K562 (cell line): ENCODE measurements at regions not wholly inside any gene's neighbourhood (a gene's known extent, or its start where the extent isn't known, plus 50 kb on each side); places are given as distances from the start of the nearest gene placed in this dataset.

Experiments used
- ATAC-seq: fragments of 200-7000 bp; cut with Tn5 transposase; 3 replicates; pipeline ENCODE4 v1.9.1; 2020; ENCODE audit warnings: moderate library complexity
- BruUV-seq: library from RNA; stranded (reverse); fragments of 400-500 nt; replicated peaks from 2 replicates; lab custom pipeline; 2021; lab: Mats Ljungman, UMichigan
- CTCF ChIA-PET: fragments of 300-600 bp; formaldehyde crosslinking; extraction: SDS; loops from one replicate; lab custom pipeline; 2021; ENCODE audit warnings: low intra/inter-chr PET ratio; lab: Yijun Ruan, JAX
- POLR2A ChIA-PET: fragments of 300-600, 350-650 bp; sonication (Branson Sonifier 250); formaldehyde crosslinking; extraction: SDS; loops from one replicate; lab custom pipeline; 2021; ENCODE audit warnings: antibody characterized with exemption, inconsistent platforms; lab: Yijun Ruan, JAX
- DNase-seq, 4 experiments: peaks; one replicate each; pipeline versions ENCODE4 v3.0.0 to v3.0.0-alpha.2; 2011 to 2018; ENCODE audit warnings: low spot score in 3 of 4, mixed read lengths in 3 of 4; ENCODE audit errors: extremely low read depth in 1 of 4
- FAIRE-seq: peaks from 2 replicates; lab custom pipeline; 2011; peaks lifted over from hg19 to GRCh38; lab: Jason Lieb, UNC
- H2AFZ ChIP-seq: 2 replicates; pipeline ENCODE4 v1.6.0; 2011; ENCODE audit warnings: low read depth, low read length, control low read depth, inconsistent platforms
- H3K27ac ChIP-seq: fragments of 200-600 bp; 3 replicates; pipeline ENCODE4 v1.8.0; 2011; ENCODE audit warnings: low read depth, mild to moderate bottlenecking, control low read depth, inconsistent platforms, low read length, moderate library complexity, mixed read lengths; ENCODE audit errors: extremely low read depth
- H3K27me3 ChIP-seq, 2 experiments: fragments of 300-600 bp in 1 of 2; 2 replicates in 1 of 2; 3 replicates in 1 of 2; pipeline versions ENCODE4 v1.6.0 to v1.8.0; 2011; ENCODE audit warnings: inconsistent platforms in 2 of 2, low read length in 2 of 2, mild to moderate bottlenecking in 1 of 2, mixed read lengths in 1 of 2, moderate library complexity in 1 of 2; ENCODE audit not compliant: control insufficient read depth in 2 of 2, insufficient read depth in 2 of 2
- H3K36me3 ChIP-seq: fragments of 300-600 bp; 3 replicates; pipeline ENCODE4 v1.8.0; 2011; ENCODE audit warnings: mild to moderate bottlenecking, low read length, inconsistent platforms; ENCODE audit not compliant: control insufficient read depth, insufficient read depth
- H3K4me1 ChIP-seq, 2 experiments: fragments of 200-600 bp in 1 of 2; replicated peaks in 1 of 2; 2 replicates in 1 of 2; 3 replicates in 1 of 2; pipeline versions ENCODE4 v1.5.1 to v1.8.0; 2011; ENCODE audit warnings: inconsistent platforms in 2 of 2, low read length in 2 of 2, mild to moderate bottlenecking in 1 of 2, mixed read lengths in 1 of 2, moderate library complexity in 1 of 2; ENCODE audit not compliant: control insufficient read depth in 2 of 2, insufficient read depth in 2 of 2
- H3K4me2 ChIP-seq: 2 replicates; pipeline ENCODE4 v1.6.1; 2011; ENCODE audit warnings: low read length, control low read depth, inconsistent platforms, mixed read lengths; ENCODE audit not compliant: insufficient read depth
- H3K4me3 ChIP-seq: fragments of 200-600 bp; sonication (generic), shearing (Covaris generic); 2 replicates; pipeline ENCODE4 v1.5.1; 2016; ENCODE audit warnings: control low read depth, inconsistent platforms
- H3K79me2 ChIP-seq: fragments of 200-600 bp; 3 replicates; pipeline ENCODE4 v1.8.0; 2011; ENCODE audit warnings: low read length, inconsistent platforms; ENCODE audit not compliant: control insufficient read depth, insufficient read depth
- H3K9ac ChIP-seq, 2 experiments: 2 replicates each; pipeline versions ENCODE4 v1.6.0 to v1.6.1; 2011; ENCODE audit warnings: low read depth in 2 of 2, low read length in 2 of 2, control low read depth in 1 of 2, inconsistent platforms in 1 of 2, mild to moderate bottlenecking in 1 of 2, mixed read lengths in 1 of 2; ENCODE audit not compliant: insufficient read depth in 1 of 2
- H3K9me1 ChIP-seq: one replicate; pipeline ENCODE4 v1.6.0; 2011; ENCODE audit warnings: inconsistent platforms, mild to moderate bottlenecking, low read length, moderate library complexity; ENCODE audit not compliant: control insufficient read depth, insufficient read depth
- H3K9me3 ChIP-seq: replicated peaks from 2 replicates; pipeline ENCODE4 v1.5.1; 2011; ENCODE audit warnings: low read depth, low read length, inconsistent platforms; ENCODE audit not compliant: control insufficient read depth, insufficient read depth
- H4K20me1 ChIP-seq: replicated peaks from 2 replicates; pipeline ENCODE4 v1.6.1; 2011; ENCODE audit warnings: low read length, inconsistent platforms, mixed read lengths; ENCODE audit not compliant: control insufficient read depth, insufficient read depth
- ASH1L ChIP-seq: fragments of 450-650 bp; IDR thresholded peaks from 2 replicates; pipeline ENCODE4 v1.6.1; 2018; ENCODE audit warnings: borderline replicate concordance, mild to moderate bottlenecking, low read depth; ENCODE audit not compliant: partially characterized antibody
- DACH1 ChIP-seq: fragments of 450-650 bp; IDR thresholded peaks from 2 replicates; pipeline ENCODE4 v1.6.1; 2018; ENCODE audit not compliant: partially characterized antibody
- HDAC1 ChIP-seq, 2 experiments: fragments of 450-650 bp; IDR thresholded peaks; 2 replicates each; pipeline ENCODE4 v1.6.1; 2016 to 2017; ENCODE audit warnings: inconsistent platforms in 1 of 2, mild to moderate bottlenecking in 1 of 2, moderate library complexity in 1 of 2
- JUNB ChIP-seq: fragments of 450-650 bp; formaldehyde crosslinking; conservative IDR thresholded peaks from 2 replicates; pipeline ENCODE4 v1.4.0; 2020; ENCODE audit warnings: mild to moderate bottlenecking
- KAT2B ChIP-seq: IDR thresholded peaks from one replicate; pipeline ENCODE4 v1.6.1; 2012; ENCODE audit warnings: low read depth, mild to moderate bottlenecking, control low read depth, inconsistent platforms, low read length, moderate library complexity
- RBM25 ChIP-seq: fragments of 200-400 bp; formaldehyde crosslinking; IDR thresholded peaks from 2 replicates; pipeline ENCODE4 v1.6.1; 2018; ENCODE audit warnings: low read length, low read depth, moderate library complexity; ENCODE audit not compliant: severe bottlenecking
- SRSF9 ChIP-seq: fragments of 200-400 bp; formaldehyde crosslinking; IDR thresholded peaks from 2 replicates; pipeline ENCODE4 v1.6.1; 2017; ENCODE audit warnings: low read depth, low read length, borderline replicate concordance
- TGIF2 ChIP-seq: sonication (generic); formaldehyde crosslinking; IDR thresholded peaks from 2 replicates; pipeline ENCODE4 v1.8.1; 2022; ENCODE audit warnings: mild to moderate bottlenecking, missing genetic modification reagents, moderate library complexity
- YY1 ChIP-seq, 3 experiments: IDR thresholded peaks; 2 replicates each; pipeline ENCODE4 v1.6.1; 2011; ENCODE audit warnings: low read length in 2 of 3, mild to moderate bottlenecking in 2 of 3, moderate library complexity in 2 of 3, borderline replicate concordance in 1 of 3, control low read depth in 1 of 3, low read depth in 1 of 3; ENCODE audit not compliant: insufficient read depth in 3 of 3, insufficient replicate concordance in 2 of 3, control insufficient read depth in 1 of 3, insufficient read length in 1 of 3; ENCODE audit errors: extremely low read depth in 1 of 3
- ZNF212 ChIP-seq: fragments of 450-650 bp; formaldehyde crosslinking; IDR thresholded peaks from 2 replicates; pipeline ENCODE4 v1.4.0; 2020; ENCODE audit warnings: mild to moderate bottlenecking
- ZNF263 ChIP-seq: sonication (generic); formaldehyde crosslinking; IDR thresholded peaks from 2 replicates; pipeline ENCODE4 v1.8.0; 2022; ENCODE audit warnings: mild to moderate bottlenecking, missing genetic modification reagents, borderline replicate concordance
- ZNF551 ChIP-seq: fragments of 250-450 bp; sonication (Bioruptor Pico); IDR thresholded peaks from 2 replicates; pipeline ENCODE4 v1.5.0; 2021; ENCODE audit warnings: mild to moderate bottlenecking, moderate library complexity
- ZNF766 ChIP-seq: fragments of 200-800 bp; sonication (Bioruptor generic); conservative IDR thresholded peaks from 2 replicates; pipeline ENCODE4 v1.6.1; 2016; ENCODE audit warnings: missing genetic modification characterization, missing compliant biosample characterization
- WGBS: fragments of 100-300 bp; shearing (Covaris generic); methylation state at CpG from one replicate; pipeline ENCODE4 v1.1.6; 2016; ENCODE audit warnings: low coverage, mixed read lengths; ENCODE audit not compliant: insufficient coverage; ENCODE audit errors: missing lambda C conversion rate; 5-methylcytosine and 5-hydroxymethylcytosine counted together
- in situ Hi-C: fragments of 300-500 bp; cut with MboI; formaldehyde crosslinking; loops from 4 replicates; pipeline ENCODE4 v1.15.0; 2018; ENCODE audit warnings: inconsistent platforms, mixed read lengths
- intact Hi-C: fragments of 100-400 bp; cut with micrococcal nuclease; formaldehyde crosslinking; loops from 2 replicates; pipeline ENCODE4 v1.14.2; 2022

DNA sequence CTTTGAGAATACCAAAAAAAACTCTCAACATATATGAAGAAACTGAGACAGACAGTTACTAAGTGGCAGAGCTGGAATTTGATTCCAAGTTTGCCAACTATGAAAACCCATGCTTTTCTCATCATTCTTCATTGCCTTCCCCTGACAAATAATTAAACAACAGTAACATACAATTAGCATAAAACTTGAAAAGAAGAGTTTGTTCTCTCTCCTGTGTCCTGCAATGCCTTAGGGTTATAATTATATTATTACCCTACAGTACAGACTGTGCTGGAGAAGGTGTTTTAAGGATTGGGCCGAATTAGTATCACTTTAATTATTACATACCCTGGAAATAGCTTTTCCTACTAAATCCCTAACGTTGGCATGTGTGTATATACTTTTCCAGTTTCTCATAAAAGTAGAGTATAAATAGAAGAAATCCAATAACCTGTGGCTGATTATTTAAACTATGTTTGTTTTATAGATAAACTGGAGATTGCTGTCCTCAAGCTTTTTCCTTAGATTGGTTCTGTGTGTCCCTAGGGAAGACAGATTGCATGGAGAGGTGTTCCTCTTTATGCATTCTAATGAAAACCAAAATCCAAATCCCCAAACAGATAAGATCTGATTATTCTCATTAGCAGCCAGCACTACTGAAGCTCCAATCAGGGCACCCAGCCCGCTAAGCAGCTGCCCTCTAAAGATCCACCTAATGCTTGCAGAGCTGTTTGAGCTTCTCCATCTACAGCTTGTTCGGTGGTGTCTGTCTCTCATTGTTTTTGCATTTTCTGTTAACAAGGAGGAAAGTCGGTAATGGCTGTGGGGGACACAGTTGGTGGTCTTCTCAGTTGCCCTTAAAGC lies 156.3 kb downstream of the TM2D1 start:
- intact Hi-C loops, result no loop called here
- H3K4me2 ChIP-seq, result no peak overlapping the region
- H4K20me1 ChIP-seq, result no peaks in the 10 kb centered on the region
- no peaks in the 10 kb centered on the region for H3K4me1 ChIP-seq
- H2AFZ ChIP-seq, result no peak overlapping the region
- H3K9me3 ChIP-seq, result no peaks in the 10 kb centered on the region; the same call in 1 of the 2 replicates
- DNase-seq (no peak), FAIRE-seq (no peak), ATAC-seq (no peak)
- WGBS, result 0% methylated on average over 5 of the region's 5 CpGs
- no peak for TF ChIP-seq ZNF263
- no peak for TF ChIP-seq YY1 (IDR thresholded peaks at IDR 0.05; ENCODE audit: borderline replicate concordance in 1 of 3, control insufficient read depth in 1 of 3, extremely low read depth in 1 of 3, insufficient read depth in 3 of 3, insufficient read length in 1 of 3, insufficient replicate concordance in 2 of 3, low read depth in 1 of 3, low read length in 2 of 3)
- TF ChIP-seq DACH1, result no peak
- no peak for TF ChIP-seq ASH1L
- no peak for TF ChIP-seq SRSF9
- TF ChIP-seq KAT2B, result no peak
- TF ChIP-seq ZNF212 (CRISPR knock-in tag), result no peak
- TF ChIP-seq RBM25, result no peak
- no peak for TF ChIP-seq HDAC1 (IDR thresholded peaks at IDR 0.05)
- TF ChIP-seq TGIF2 (CRISPR knock-in tag), result no peak
- no peak for TF ChIP-seq ZNF551 (CRISPR knock-in tag)
- no peak for TF ChIP-seq JUNB (CRISPR knock-in tag)
- no peak for TF ChIP-seq ZNF766
- in situ Hi-C loops, result no loop called here
- ChIA-PET CTCF (no interaction called here), POLR2A (interaction anchor here (0.8 to 0.9 kb wide), 2 partner anchors 12 to 33 kb away, joined by 3 to 5 read pairs; no protein-coding TSS in a partner anchor)
- no peaks in the 10 kb centered on the region for H3K79me2 ChIP-seq
- no peaks in the 10 kb centered on the region; a peak in 1 of 5 replicates for H3K27me3 ChIP-seq
- H3K27ac ChIP-seq, result no peak overlapping the region
- H3K36me3 ChIP-seq, result no peaks in the 10 kb centered on the region
- BruUV-seq, result no TSS peak
- H3K9me1 ChIP-seq, result no peaks in the 10 kb centered on the region
- H3K9ac ChIP-seq, result no peak overlapping the region
- no peak overlapping the region for H3K4me3 ChIP-seq
